ENCODE measurements at regions not wholly inside any gene's neighbourhood (a gene's known extent, or its start where the extent isn't known, plus 50 kb on each side); places are given as distances from the start of the nearest gene placed in this dataset.
A peak's percentile ranks its signal among the peaks of the same experiment; 100 is the strongest.

- Histone ChIP-seq H3F3A (ENCODE audit: insufficient read depth, low read length, poor library complexity, severe bottlenecking) (no peaks in the 10 kb centered on the region), H3K4me2 (ENCODE audit: low read length) (no peak overlapping the region), H3K9me3 (ENCODE audit: low read length) (no peaks in the 10 kb centered on the region), H2AFZ (ENCODE audit: low read depth, low read length) (no peak overlapping the region), H3K36me3 (ENCODE audit: insufficient read depth, low read length) (no peaks in the 10 kb centered on the region), H3K27ac (ENCODE audit: low read length) (no peak overlapping the region), H4K20me1 (ENCODE audit: insufficient read depth) (no peaks in the 10 kb centered on the region), H3K9ac (ENCODE audit: low read length) (no peak overlapping the region), H3K27me3 (ENCODE audit: insufficient read depth, low read depth, low read length) (no peaks in the 10 kb centered on the region), H3K4me3 (ENCODE audit: low read length) (no peak overlapping the region), H3K79me2 (replicated peaks; ENCODE audit: insufficient read depth, low read length) (no peaks in the 10 kb centered on the region), H3K9me2 (ENCODE audit: insufficient read depth, low read length) (no peaks in the 10 kb centered on the region)
- no peak for TF ChIP-seq POLR2AphosphoS5 (IDR thresholded peaks at IDR 0.05)
- no peak for TF ChIP-seq RAD21 (conservative IDR thresholded peaks at IDR 0.05)
- TF ChIP-seq MXI1 (conservative IDR thresholded peaks at IDR 0.05; ENCODE audit: poor library complexity, severe bottlenecking), result no peak
- TF ChIP-seq REST (IDR thresholded peaks at IDR 0.05; ENCODE audit: borderline replicate concordance), result no peak
- TF ChIP-seq CTCF (IDR thresholded peaks at IDR 0.05; ENCODE audit: poor library complexity, severe bottlenecking), result no peak
Observed at GRCh38 chr12:115570069-115570777, 707.3 kb downstream of the MED13L start.

- Histone ChIP-seq H3K4me2 (ENCODE audit: low read length) (no peak overlapping the region), H3K79me2 (replicated peaks; ENCODE audit: insufficient read depth, low read length) (no peaks in the 10 kb centered on the region), H3K9me3 (ENCODE audit: low read length) (no peaks in the 10 kb centered on the region), H3K36me3 (ENCODE audit: insufficient read depth, low read length) (no peaks in the 10 kb centered on the region), H4K20me1 (ENCODE audit: insufficient read depth) (no peaks in the 10 kb centered on the region), H3K27ac (ENCODE audit: low read length) (no peak overlapping the region), H3K9me2 (ENCODE audit: insufficient read depth, low read length) (no peaks in the 10 kb centered on the region), H3F3A (ENCODE audit: insufficient read depth, low read length, poor library complexity, severe bottlenecking) (no peaks in the 10 kb centered on the region), H3K9ac (ENCODE audit: low read length) (no peak overlapping the region), H3K27me3 (ENCODE audit: insufficient read depth, low read depth, low read length) (no peaks in the 10 kb centered on the region), H3K4me3 (ENCODE audit: low read length) (no peak overlapping the region), H2AFZ (ENCODE audit: low read depth, low read length) (no peak overlapping the region)
- no peak for TF ChIP-seq MXI1 (conservative IDR thresholded peaks at IDR 0.05; ENCODE audit: poor library complexity, severe bottlenecking)
- no peak for TF ChIP-seq TAF1 (IDR thresholded peaks at IDR 0.05; ENCODE audit: low read depth)
- no peak for TF ChIP-seq REST (IDR thresholded peaks at IDR 0.05; ENCODE audit: borderline replicate concordance)
- TF ChIP-seq POLR2AphosphoS5 (IDR thresholded peaks at IDR 0.05), result no peak
- no peak for TF ChIP-seq EZH2 (IDR thresholded peaks at IDR 0.05; ENCODE audit: borderline replicate concordance, insufficient read depth, low read length, poor library complexity, severe bottlenecking)
- peak; percentile 40 for TF ChIP-seq RAD21 (conservative IDR thresholded peaks at IDR 0.05)
- no peak for TF ChIP-seq SMC3 (conservative IDR thresholded peaks at IDR 0.05; ENCODE audit: poor library complexity)
- no peak for TF ChIP-seq EP300 (conservative IDR thresholded peaks at IDR 0.05; ENCODE audit: poor library complexity, severe bottlenecking)
Observed at GRCh38 chr12:115569345-115570068, 708.0 kb downstream of the MED13L start.
